HepG2 (cell line): ENCODE measurements at regions not wholly inside any gene's neighbourhood (a gene's known extent, or its start where the extent isn't known, plus 50 kb on each side); places are given as distances from the start of the nearest gene placed in this dataset.

ENCODE experiments used
- ATAC-seq: fragments of 200-7000 bp; cut with Tn5 transposase; 3 replicates; pipeline ENCODE4 v1.9.1; 2020; ENCODE audit warnings: mild to moderate bottlenecking, moderate library complexity
- BruUV-seq: library from RNA; stranded (reverse); fragments of 400-500 nt; replicated peaks from 2 replicates; lab custom pipeline; 2021; lab: Mats Ljungman, UMichigan
- CTCF ChIA-PET: fragments of 300-600 bp; formaldehyde crosslinking; extraction: SDS; loops from one replicate; lab custom pipeline; 2021; ENCODE audit warnings: low total read pairs, inconsistent platforms, low intra/inter-chr PET ratio; lab: Yijun Ruan, JAX
- POLR2A ChIA-PET: fragments of 350-600 bp; sonication (Branson Sonifier 250); formaldehyde crosslinking; loops from one replicate; lab custom pipeline; 2020; ENCODE audit warnings: antibody characterized with exemption, inconsistent platforms; lab: Yijun Ruan, JAX
- DNase-seq: peaks from one replicate; pipeline ENCODE4 v3.0.0-alpha.2; 2015; ENCODE audit warnings: low spot score
- FAIRE-seq: peaks from 3 replicates; lab custom pipeline; 2011; peaks lifted over from hg19 to GRCh38; lab: Jason Lieb, UNC
- H2AFZ ChIP-seq: one replicate; pipeline ENCODE4 v1.6.1; 2011; ENCODE audit warnings: low read length, inconsistent platforms
- H3K27ac ChIP-seq: fragments of 300-600 bp; 3 replicates; pipeline ENCODE4 v1.8.0; 2011; ENCODE audit warnings: mixed run types, mild to moderate bottlenecking, mixed read lengths, low read length, inconsistent platforms; ENCODE audit not compliant: insufficient read depth; ENCODE audit errors: extremely low read length
- H3K27me3 ChIP-seq, 2 experiments: fragments of 200-600 bp in 1 of 2; 2 replicates in 1 of 2; 3 replicates in 1 of 2; pipeline versions ENCODE4 v1.6.0 to v1.8.0; 2011; ENCODE audit warnings: low read length in 2 of 2, mild to moderate bottlenecking in 2 of 2, moderate library complexity in 2 of 2, inconsistent platforms in 1 of 2; ENCODE audit not compliant: insufficient read depth in 2 of 2, control insufficient read depth in 1 of 2
- H3K36me3 ChIP-seq, 2 experiments: fragments of 200-600 bp in 1 of 2; replicated peaks in 1 of 2; 2 replicates in 1 of 2; 3 replicates in 1 of 2; pipeline versions ENCODE4 v1.5.1 to v1.8.0; 2011; ENCODE audit warnings: low read length in 2 of 2, inconsistent platforms in 1 of 2; ENCODE audit not compliant: insufficient read depth in 2 of 2, control insufficient read depth in 1 of 2
- H3K4me1 ChIP-seq: 2 replicates; pipeline ENCODE4 v1.5.1; 2012; ENCODE audit warnings: low read length, inconsistent platforms; ENCODE audit not compliant: insufficient read depth
- H3K4me2 ChIP-seq: 2 replicates; pipeline ENCODE4 v1.6.0; 2011; ENCODE audit warnings: low read depth, low read length, inconsistent platforms
- H3K4me3 ChIP-seq, 3 experiments: fragments of 200-600 bp in 1 of 3; sonication (generic), shearing (Covaris generic) in 1 of 3; replicated peaks in 1 of 3; 2 replicates each; pipeline ENCODE4 v1.5.1; 2011 to 2016; ENCODE audit warnings: low read length in 3 of 3, inconsistent platforms in 2 of 3, low read depth in 2 of 3, mild to moderate bottlenecking in 2 of 3, control low read depth in 1 of 3, mixed read lengths in 1 of 3; ENCODE audit not compliant: insufficient read depth in 1 of 3
- H3K79me2 ChIP-seq: one replicate; pipeline ENCODE4 v1.6.1; 2011; ENCODE audit warnings: low read length, inconsistent platforms; ENCODE audit not compliant: insufficient read depth
- H3K9ac ChIP-seq: 2 replicates; pipeline ENCODE4 v1.6.0; 2011; ENCODE audit warnings: mild to moderate bottlenecking, low read depth, low read length, inconsistent platforms; ENCODE audit not compliant: insufficient read depth
- H3K9me3 ChIP-seq: 2 replicates; pipeline ENCODE4 v1.5.1; 2012; ENCODE audit warnings: mild to moderate bottlenecking, low read length
- H4K20me1 ChIP-seq: 2 replicates; pipeline ENCODE4 v1.6.0; 2011; ENCODE audit warnings: inconsistent platforms, mild to moderate bottlenecking, low read length, moderate library complexity; ENCODE audit not compliant: insufficient read depth
- FOXK2 ChIP-seq: fragments of 450-650 bp; IDR thresholded peaks from 2 replicates; pipeline ENCODE4 v1.6.1; 2016
- MIER2 ChIP-seq: IDR thresholded peaks from 2 replicates; pipeline ENCODE4 v1.6.1; 2016; ENCODE audit warnings: missing biosample characterization, missing genetic modification reagents
- RNF219 ChIP-seq: sonication (generic); formaldehyde crosslinking; IDR thresholded peaks from 2 replicates; pipeline ENCODE4 v1.5.0; 2020; ENCODE audit warnings: mild to moderate bottlenecking, missing genetic modification reagents
- SNAPC2 ChIP-seq: sonication (generic); formaldehyde crosslinking; IDR thresholded peaks from 2 replicates; pipeline ENCODE4 v1.8.1; 2022; ENCODE audit warnings: mild to moderate bottlenecking, missing genetic modification reagents
- SNAPC5 ChIP-seq: sonication (generic); formaldehyde crosslinking; IDR thresholded peaks from 2 replicates; pipeline ENCODE4 v1.8.1; 2023; ENCODE audit warnings: mild to moderate bottlenecking, missing genetic modification reagents, borderline replicate concordance
- TERF1 ChIP-seq: sonication (generic); formaldehyde crosslinking; IDR thresholded peaks from 2 replicates; pipeline ENCODE4 v1.8.0; 2022; ENCODE audit warnings: mild to moderate bottlenecking, missing genetic modification reagents, moderate library complexity
- TOPORS ChIP-seq: sonication (generic); formaldehyde crosslinking; IDR thresholded peaks from 2 replicates; pipeline ENCODE4 v1.8.0; 2023; ENCODE audit warnings: mild to moderate bottlenecking, missing genetic modification reagents
- ZBTB2 ChIP-seq: sonication (generic); formaldehyde crosslinking; IDR thresholded peaks from 2 replicates; pipeline ENCODE4 v1.8.0; 2022; ENCODE audit warnings: low read depth, missing genetic modification reagents
- ZKSCAN8 ChIP-seq: IDR thresholded peaks from 2 replicates; pipeline ENCODE4 v1.6.1; 2016; ENCODE audit warnings: borderline replicate concordance, missing genetic modification reagents, missing compliant biosample characterization
- ZNF382 ChIP-seq: sonication (generic); formaldehyde crosslinking; IDR thresholded peaks from 2 replicates; pipeline ENCODE4 v1.5.0; 2020; ENCODE audit warnings: missing genetic modification reagents, mild to moderate bottlenecking, borderline replicate concordance
- ZNF556 ChIP-seq: sonication (generic); formaldehyde crosslinking; IDR thresholded peaks from 2 replicates; pipeline ENCODE4 v1.4.0; 2020; ENCODE audit warnings: mild to moderate bottlenecking, missing genetic modification reagents, borderline replicate concordance
- ZNF776 ChIP-seq: sonication (generic); formaldehyde crosslinking; IDR thresholded peaks from 2 replicates; pipeline ENCODE4 v1.4.0; 2020; ENCODE audit warnings: mild to moderate bottlenecking, missing genetic modification reagents
- WGBS: methylation state at CpG from one replicate; pipeline ENCODE4 v1.1.6; 2017; ENCODE audit warnings: low lambda C conversion rate; 5-methylcytosine and 5-hydroxymethylcytosine counted together
- in situ Hi-C: cut with HindIII; loops from 2 replicates; pipeline ENCODE4 v1.10.0; 2017; ENCODE audit warnings: low pct_unique_long_range_greater_than_20kb; ENCODE audit not compliant: extremely low pct_ligation_motif_present
- intact Hi-C: fragments of 100-400 bp; cut with micrococcal nuclease; formaldehyde crosslinking; loops from one replicate; pipeline ENCODE4 v1.10.0; 2022; ENCODE audit not compliant: unreplicated experiment

- no peak overlapping the region for H2AFZ ChIP-seq
- no peaks in the 10 kb centered on the region for H3K79me2 ChIP-seq
- DNase-seq (no peak), ATAC-seq (no peak), FAIRE-seq (no peak)
- H3K36me3 ChIP-seq: no peaks in the 10 kb centered on the region
- no peak overlapping the region for H3K27ac ChIP-seq
- peaks cover 1 to 7% of the 10 kb centered on the region in 2 experiments; a peak in 3 of 5 replicates for H3K27me3 ChIP-seq
- CTCF ChIA-PET: no interaction called here
- no peaks in the 10 kb centered on the region for H3K9me3 ChIP-seq
- H3K4me3 ChIP-seq: no peak overlapping the region
- no TSS peak for BruUV-seq
- TF ChIP-seq ZNF776 (CRISPR knock-in tag) (no peak), TOPORS (CRISPR knock-in tag) (no peak), ZNF382 (no peak), ZKSCAN8 (CRISPR knock-in tag) (no peak), FOXK2 (no peak), SNAPC5 (no peak), SNAPC2 (CRISPR knock-in tag) (no peak), ZBTB2 (CRISPR knock-in tag) (no peak), RNF219 (CRISPR knock-in tag) (no peak), MIER2 (CRISPR knock-in tag) (no peak), TERF1 (CRISPR knock-in tag) (no peak), ZNF556 (no peak)
- TF ChIP-seq, all 625 proteins: peak for 0
- H3K9ac ChIP-seq: no peak overlapping the region
- H3K4me1 ChIP-seq: no peaks in the 10 kb centered on the region
- 38% methylated on average over 4 of the region's 5 CpGs for WGBS
- POLR2A ChIA-PET: no interaction called here
- in situ Hi-C loops (no loop called here), intact Hi-C loops (no loop called here)
- no peaks in the 10 kb centered on the region for H4K20me1 ChIP-seq
- no peak overlapping the region for H3K4me2 ChIP-seq
These were observed 286.4 kb upstream of the NCKAP5 start for GRCh38 chr2:133854603-133855200.
